Naive thymus-derived CD8-positive, alpha-beta T cell (primary cell): ENCODE measurements at regions not wholly inside any gene's neighbourhood (a gene's known extent, or its start where the extent isn't known, plus 50 kb on each side); places are given as distances from the start of the nearest gene placed in this dataset.

Experiments used
- ATAC-seq, 2 donors: fragments of 150-1000 bp; cut with Tn5 transposase in 1 of 2; sonication (Bioruptor Pico), chemical (Tn5 transposase) in 1 of 2; 1 replicate in 1 of 2; 2 replicates in 1 of 2; pipeline ENCODE4 v1.10.0; 2021; ENCODE audit warnings: mild to moderate bottlenecking in 2 of 2, moderate library complexity in 2 of 2
- POLR2A ChIA-PET: fragments of 350-600 bp; sonication (Branson Sonifier 250); formaldehyde crosslinking; loops from one replicate; lab custom pipeline; 2021; ENCODE audit warnings: antibody characterized with exemption; lab: Charles Lee
- DNase-seq, 10 donors: peaks; one replicate each; pipeline versions ENCODE4 v3.0.0 to v3.0.0-alpha.2; 2020 to 2022
- H3K27ac Mint-ChIP-seq, 10 donors: one replicate each; pipeline ENCODE4 v1.8.0; 2020 to 2022; ENCODE audit warnings: mild to moderate bottlenecking in 10 of 10, mixed read lengths in 10 of 10, moderate library complexity in 4 of 10, inconsistent platforms in 1 of 10
- H3K27me3 Mint-ChIP-seq, 5 donors: one replicate each; pipeline ENCODE4 v1.8.0; 2021 to 2022; ENCODE audit warnings: mixed read lengths in 5 of 5
- H3K36me3 Mint-ChIP-seq, 3 donors: one replicate each; pipeline ENCODE4 v1.8.0; 2020 to 2022; ENCODE audit warnings: mixed read lengths in 3 of 3, mild to moderate bottlenecking in 2 of 3, inconsistent platforms in 1 of 3
- H3K4me1 Mint-ChIP-seq, 4 donors: one replicate each; pipeline ENCODE4 v1.8.0; 2021 to 2022; ENCODE audit warnings: mixed read lengths in 4 of 4
- H3K4me3 Mint-ChIP-seq, 10 donors: one replicate each; pipeline ENCODE4 v1.8.0; 2020 to 2022; ENCODE audit warnings: mild to moderate bottlenecking in 10 of 10, mixed read lengths in 10 of 10, moderate library complexity in 6 of 10, inconsistent platforms in 1 of 10
- H3K9me3 Mint-ChIP-seq, 9 donors: one replicate each; pipeline ENCODE4 v1.8.0; 2020 to 2022; ENCODE audit warnings: mixed read lengths in 9 of 9, mild to moderate bottlenecking in 3 of 9, inconsistent platforms in 1 of 9, moderate library complexity in 1 of 9

- Mint-ChIP-seq H3K4me1 (no peaks in the 10 kb centered on the region), H3K27me3 (peaks cover 24 to 64% (median 33%) of the 10 kb centered on the region in 5 donors), H3K27ac (peak overlapping the region in 1 of 10 donors; percentile 71), H3K36me3 (no peaks in the 10 kb centered on the region), H3K9me3 (no peaks in the 10 kb centered on the region), H3K4me3 (peak overlapping the region; percentile 48 to 79 (median 68))
- ATAC-seq, result peak; percentile 84 to 94
- DNase-seq, result peak; percentile 19 to 73 (median 58)
- POLR2A ChIA-PET, result no interaction called here
These were observed 155.8 kb upstream of the IRX4 start for GRCh38 chr5:2038321-2039179.

DNA sequence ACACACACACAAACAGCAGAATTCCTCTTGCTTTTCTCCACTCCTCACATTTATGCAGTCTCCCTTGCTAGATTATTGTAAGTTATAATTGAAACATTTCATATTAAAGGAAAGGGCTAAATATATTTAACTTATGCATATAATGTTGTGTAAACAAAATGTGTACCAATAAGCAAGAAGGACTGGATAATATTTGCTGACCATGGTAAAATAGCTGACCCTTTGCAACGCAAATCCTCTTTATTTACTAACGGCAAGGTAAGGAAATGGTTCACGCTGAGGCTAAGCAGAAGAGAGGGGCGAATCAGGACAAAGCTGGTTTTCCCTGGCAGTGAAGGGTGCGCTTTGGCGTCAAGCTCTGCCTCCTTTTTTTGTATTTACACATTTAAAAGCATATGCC, 154.2 kb upstream of the IRX4 start:
- Mint-ChIP-seq H3K4me3 (no peak overlapping the region), H3K4me1 (no peaks in the 10 kb centered on the region), H3K27me3 (peaks cover 33 to 72% (median 46%) of the 10 kb centered on the region in 5 donors), H3K36me3 (peaks cover 0 to 6% (median 0%) of the 10 kb centered on the region in 3 donors), H3K9me3 (peaks cover 0 to 12% (median 0%) of the 10 kb centered on the region in 9 donors), H3K27ac (no peak overlapping the region)
- no peak for ATAC-seq
- DNase-seq, result no peak
- POLR2A ChIA-PET, result no interaction called here

DNA sequence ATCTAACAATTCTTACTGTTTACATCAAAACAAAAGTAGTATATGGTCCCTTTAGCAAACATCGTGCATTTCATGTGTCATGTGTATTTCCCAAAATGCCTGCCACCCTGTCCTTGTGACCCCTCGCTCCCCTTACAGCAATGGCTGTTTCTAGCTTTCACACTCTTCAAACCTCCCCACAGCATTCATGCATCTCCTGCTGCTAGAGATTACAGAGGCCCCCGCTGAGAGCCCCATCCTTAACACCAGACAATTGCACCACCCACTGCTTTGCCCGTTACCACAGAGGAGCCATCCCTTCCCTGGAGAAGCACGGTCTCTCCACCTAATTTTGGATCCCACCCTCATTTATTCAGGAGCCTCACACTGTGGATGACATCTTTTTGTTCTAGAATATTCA, 149.7 kb upstream of the IRX4 start:
- POLR2A ChIA-PET, result no interaction called here
- Mint-ChIP-seq H3K36me3 (peaks cover 0 to 6% (median 0%) of the 10 kb centered on the region in 3 donors), H3K27me3 (peaks cover 37 to 72% (median 46%) of the 10 kb centered on the region in 5 donors), H3K27ac (no peak overlapping the region), H3K4me1 (no peaks in the 10 kb centered on the region), H3K4me3 (no peak overlapping the region), H3K9me3 (peaks cover 0 to 18% (median 0%) of the 10 kb centered on the region in 9 donors)
- DNase-seq, result no peak
- no peak for ATAC-seq

- H3K27me3 Mint-ChIP-seq, result peaks cover 33 to 69% (median 45%) of the 10 kb centered on the region in 5 donors
- H3K4me3 Mint-ChIP-seq, result no peak overlapping the region
- DNase-seq, result no peak
- H3K27ac Mint-ChIP-seq, result no peak overlapping the region
- POLR2A ChIA-PET, result no interaction called here
- H3K9me3 Mint-ChIP-seq, result peaks cover 0 to 18% (median 0%) of the 10 kb centered on the region in 9 donors
- ATAC-seq, result no peak
- H3K4me1 Mint-ChIP-seq, result no peaks in the 10 kb centered on the region
- peaks cover 0 to 6% (median 0%) of the 10 kb centered on the region in 3 donors for H3K36me3 Mint-ChIP-seq
These were observed 148.9 kb upstream of the IRX4 start for GRCh38 chr5:2031581-2031980.

DNA sequence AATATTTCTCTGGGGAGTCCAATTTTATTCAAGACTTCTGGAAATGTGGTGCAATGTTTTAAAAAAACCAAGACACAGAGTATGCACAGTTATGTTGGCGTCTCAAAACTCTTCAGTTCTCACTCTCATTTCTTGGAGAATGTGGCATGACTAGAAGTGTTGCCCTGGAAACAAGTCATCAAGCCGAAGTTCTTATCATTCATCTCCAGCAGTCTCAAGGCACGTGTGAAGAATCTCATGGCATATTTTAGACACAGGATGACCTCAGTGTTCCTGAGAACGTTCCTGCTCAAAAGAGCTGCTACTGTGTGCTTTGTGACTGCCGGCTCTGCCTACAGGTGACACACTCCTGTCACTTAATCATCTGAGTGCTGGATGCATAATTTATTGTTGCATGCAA, 147.4 kb upstream of the IRX4 start:
- no peak for ATAC-seq
- H3K4me3 Mint-ChIP-seq, result no peak overlapping the region
- no peak for DNase-seq
- H3K36me3 Mint-ChIP-seq, result peaks cover 0 to 6% (median 0%) of the 10 kb centered on the region in 3 donors
- H3K9me3 Mint-ChIP-seq, result peaks cover 0 to 23% (median 3%) of the 10 kb centered on the region in 9 donors
- H3K27ac Mint-ChIP-seq, result no peak overlapping the region
- POLR2A ChIA-PET, result no interaction called here
- H3K27me3 Mint-ChIP-seq, result peaks cover 29 to 60% (median 37%) of the 10 kb centered on the region in 5 donors
- no peaks in the 10 kb centered on the region for H3K4me1 Mint-ChIP-seq

DNA sequence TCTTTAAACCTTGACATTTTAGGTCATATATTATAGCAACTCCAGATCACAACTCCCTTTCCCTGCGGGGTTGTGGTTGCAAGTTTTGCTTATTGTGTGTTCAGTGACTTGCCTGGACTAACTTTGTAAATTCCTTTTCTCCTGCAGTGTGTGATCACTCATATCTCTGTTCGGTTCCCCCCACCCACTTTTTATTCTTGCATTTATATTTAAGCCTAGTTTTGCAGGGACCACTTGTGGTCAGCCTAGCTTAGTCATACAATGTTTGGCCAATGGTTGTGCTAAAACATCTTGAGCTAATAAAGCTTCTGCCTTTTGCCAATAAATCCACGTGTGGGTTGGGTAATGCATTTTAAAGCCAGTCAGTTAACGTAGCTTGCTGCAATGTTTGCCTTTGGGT, 146.5 kb upstream of the IRX4 start:
- Mint-ChIP-seq H3K27ac (no peak overlapping the region), H3K4me1 (no peaks in the 10 kb centered on the region), H3K36me3 (peaks cover 0 to 6% (median 0%) of the 10 kb centered on the region in 3 donors), H3K4me3 (no peak overlapping the region), H3K9me3 (peaks cover 0 to 23% (median 3%) of the 10 kb centered on the region in 9 donors), H3K27me3 (peaks cover 32 to 58% (median 39%) of the 10 kb centered on the region in 5 donors)
- DNase-seq, result no peak
- ATAC-seq, result no peak
- POLR2A ChIA-PET, result no interaction called here

DNA sequence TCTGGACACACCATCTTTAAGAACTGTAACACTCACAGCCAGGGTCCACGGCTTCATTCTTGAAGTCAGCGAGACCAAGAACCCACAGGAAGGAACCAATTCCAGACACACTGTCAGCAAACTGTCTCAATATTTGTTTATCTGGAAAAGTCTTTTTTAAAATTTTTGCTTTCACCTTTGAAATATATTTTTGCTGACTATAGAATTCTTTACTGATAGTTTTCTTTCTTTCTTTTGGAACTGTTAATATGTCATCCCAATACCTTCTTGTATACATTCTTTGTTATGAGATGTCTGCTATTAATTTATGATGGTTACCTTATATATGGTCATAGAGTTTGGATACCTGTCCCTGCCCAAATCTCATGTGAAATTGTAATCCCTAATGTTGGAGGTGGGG, 145.1 kb upstream of the IRX4 start:
- POLR2A ChIA-PET, result no interaction called here
- no peak for ATAC-seq
- Mint-ChIP-seq H3K36me3 (no peaks in the 10 kb centered on the region), H3K27me3 (peaks cover 27 to 57% (median 34%) of the 10 kb centered on the region in 5 donors), H3K4me1 (no peaks in the 10 kb centered on the region), H3K27ac (no peak overlapping the region), H3K4me3 (no peak overlapping the region), H3K9me3 (peaks cover 0 to 17% (median 0%) of the 10 kb centered on the region in 9 donors)
- no peak for DNase-seq

DNA sequence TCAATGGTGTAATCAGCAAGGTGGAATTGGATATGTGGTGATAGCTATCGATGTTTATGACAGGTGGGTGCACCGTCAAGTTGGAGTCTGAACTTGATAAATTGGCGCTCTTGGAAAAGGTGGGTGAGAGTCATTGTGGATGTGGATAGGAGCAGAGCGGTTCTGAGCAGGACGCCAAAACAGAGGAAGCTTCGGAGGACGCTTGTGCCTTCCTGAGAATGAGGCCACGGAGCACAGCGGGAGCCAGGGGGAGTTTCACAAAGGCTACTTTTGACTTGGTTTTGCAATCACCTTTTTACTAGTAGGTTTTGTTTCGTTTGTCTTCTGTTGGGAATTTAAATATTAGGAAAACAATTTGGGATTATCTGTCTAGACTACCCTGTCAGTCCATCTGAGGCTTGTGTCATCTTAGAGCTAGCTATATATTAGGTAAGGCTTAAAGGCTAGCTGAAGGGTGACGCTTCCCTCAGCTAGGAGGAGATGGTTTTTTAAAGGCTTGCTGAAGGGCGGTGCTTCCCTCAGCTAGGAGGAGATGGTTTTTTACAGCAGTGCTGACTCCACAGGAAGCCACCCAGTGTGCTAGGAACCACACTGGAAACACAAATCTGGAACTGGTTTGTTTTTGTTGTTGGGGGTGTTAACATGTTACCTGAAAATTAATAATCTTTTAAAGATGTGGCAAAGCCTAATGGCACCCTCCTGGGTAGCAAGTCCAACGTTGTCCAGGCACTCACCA, 142.4 kb upstream of the IRX4 start:
- Mint-ChIP-seq H3K27me3 (peaks cover 23 to 62% (median 34%) of the 10 kb centered on the region in 5 donors), H3K36me3 (no peaks in the 10 kb centered on the region), H3K27ac (no peak overlapping the region), H3K4me3 (no peak overlapping the region), H3K9me3 (peaks cover 0 to 12% (median 0%) of the 10 kb centered on the region in 9 donors), H3K4me1 (no peaks in the 10 kb centered on the region)
- POLR2A ChIA-PET, result no interaction called here
- DNase-seq (no peak), ATAC-seq (no peak)

GRCh38 chr5:2023196-2023595, 140.5 kb upstream of the IRX4 start:
- POLR2A ChIA-PET, result no interaction called here
- no peaks in the 10 kb centered on the region for H3K36me3 Mint-ChIP-seq
- H3K27me3 Mint-ChIP-seq, result peaks cover 23 to 64% (median 31%) of the 10 kb centered on the region in 5 donors
- H3K4me3 Mint-ChIP-seq, result no peak overlapping the region
- H3K4me1 Mint-ChIP-seq, result no peaks in the 10 kb centered on the region
- H3K9me3 Mint-ChIP-seq, result peaks cover 0 to 10% (median 0%) of the 10 kb centered on the region in 9 donors
- H3K27ac Mint-ChIP-seq, result no peak overlapping the region
- DNase-seq, result no peak
- ATAC-seq, result no peak

- DNase-seq, result no peak
- H3K27ac Mint-ChIP-seq, result no peak overlapping the region
- peaks cover 0 to 5% (median 0%) of the 10 kb centered on the region in 9 donors for H3K9me3 Mint-ChIP-seq
- no peaks in the 10 kb centered on the region for H3K4me1 Mint-ChIP-seq
- H3K36me3 Mint-ChIP-seq, result no peaks in the 10 kb centered on the region
- ATAC-seq, result no peak
- POLR2A ChIA-PET, result no interaction called here
- peaks cover 18 to 56% (median 29%) of the 10 kb centered on the region in 5 donors for H3K27me3 Mint-ChIP-seq
- H3K4me3 Mint-ChIP-seq, result no peak overlapping the region
These were observed 139.7 kb upstream of the IRX4 start for GRCh38 chr5:2022436-2022835.

DNA sequence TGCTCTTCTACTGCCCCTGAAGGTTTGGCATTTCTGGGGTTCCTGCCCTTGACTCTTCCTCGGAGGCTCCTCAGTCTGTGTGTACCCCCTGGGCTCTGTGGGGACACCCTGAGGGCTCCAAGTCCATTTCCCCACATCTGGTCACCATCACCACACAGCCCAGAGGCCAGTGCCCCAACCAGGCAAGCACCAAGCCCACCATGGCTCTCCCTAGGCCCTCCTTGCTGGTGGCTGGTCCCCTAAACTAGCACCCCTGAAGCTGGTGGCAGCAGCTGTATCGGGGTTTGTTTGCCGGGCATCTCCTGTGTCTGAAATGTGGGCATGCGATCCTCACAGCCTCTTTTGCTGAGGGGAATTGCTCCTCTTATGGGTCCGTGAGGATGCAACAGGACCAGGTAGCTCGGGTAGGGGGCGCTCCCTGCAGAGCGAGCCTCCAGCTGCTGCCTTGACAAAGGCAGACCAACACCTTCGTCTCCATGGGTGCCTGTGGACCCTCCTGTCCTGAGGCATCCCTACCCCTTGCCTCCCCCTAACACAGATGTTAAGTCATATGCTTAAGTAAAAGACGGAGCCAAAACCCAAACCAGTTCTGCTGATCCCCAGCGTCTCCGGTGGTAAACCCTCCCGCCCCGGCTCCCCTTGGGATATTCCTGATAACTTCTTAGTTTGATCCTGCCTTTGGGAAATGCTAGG, 138.9 kb upstream of the IRX4 start:
- H3K36me3 Mint-ChIP-seq, result no peaks in the 10 kb centered on the region
- no peak overlapping the region for H3K27ac Mint-ChIP-seq
- peaks cover 0 to 5% (median 0%) of the 10 kb centered on the region in 9 donors for H3K9me3 Mint-ChIP-seq
- POLR2A ChIA-PET, result no interaction called here
- no peak overlapping the region for H3K4me3 Mint-ChIP-seq
- ATAC-seq (no peak), DNase-seq (no peak)
- H3K27me3 Mint-ChIP-seq, result peaks cover 18 to 55% (median 28%) of the 10 kb centered on the region in 5 donors
- no peaks in the 10 kb centered on the region for H3K4me1 Mint-ChIP-seq

DNA sequence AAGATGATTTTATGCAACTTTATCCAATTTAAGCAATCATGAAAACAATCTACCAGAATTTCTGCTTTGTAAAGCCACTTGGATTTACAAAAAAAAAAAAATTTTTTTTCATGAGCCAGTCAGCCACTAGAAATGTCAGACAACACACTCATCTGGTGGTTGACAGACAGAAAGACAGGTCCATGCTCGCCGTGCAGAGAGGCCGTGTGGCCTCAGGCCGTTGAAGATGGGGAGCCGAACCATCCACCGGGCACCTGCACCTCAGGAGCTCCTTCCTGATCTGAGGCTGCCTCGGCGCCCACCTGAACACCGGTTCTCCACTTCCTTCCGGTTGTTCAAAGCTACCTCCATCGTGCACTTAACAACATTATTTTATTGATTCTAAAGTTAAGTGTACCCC, 138.0 kb upstream of the IRX4 start:
- Mint-ChIP-seq H3K4me3 (no peak overlapping the region), H3K9me3 (peaks cover 0 to 2% (median 0%) of the 10 kb centered on the region in 9 donors)
- DNase-seq, result no peak

More for the DNA sequence above, 138.0 kb upstream of the IRX4 start:
- no peak overlapping the region for H3K27ac Mint-ChIP-seq
- H3K27me3 Mint-ChIP-seq, result peaks cover 18 to 55% (median 28%) of the 10 kb centered on the region in 5 donors
- no peak for ATAC-seq
- H3K4me1 Mint-ChIP-seq, result no peaks in the 10 kb centered on the region
- H3K36me3 Mint-ChIP-seq, result no peaks in the 10 kb centered on the region
- POLR2A ChIA-PET, result no interaction called here
